Ishikawa (cell line): ENCODE measurements at regions not wholly inside any gene's neighbourhood (a gene's known extent, or its start where the extent isn't known, plus 50 kb on each side); places are given as distances from the start of the nearest gene placed in this dataset.

ENCODE experiments used
- CEBPB ChIP-seq: IDR thresholded peaks from 2 replicates; pipeline ENCODE4 v1.6.1; 2012
- CREB1 ChIP-seq: IDR thresholded peaks from 2 replicates; pipeline ENCODE4 v1.6.1; 2012; ENCODE audit warnings: low read depth
- EGR1 ChIP-seq: IDR thresholded peaks from 2 replicates; pipeline ENCODE4 v1.6.1; 2012
- EP300 ChIP-seq: IDR thresholded peaks from 2 replicates; pipeline ENCODE4 v1.6.1; 2012; ENCODE audit warnings: borderline replicate concordance
- FOXM1 ChIP-seq: IDR thresholded peaks from 2 replicates; pipeline ENCODE4 v1.6.1; 2012; ENCODE audit warnings: low read depth, borderline replicate concordance
- NFIC ChIP-seq: IDR thresholded peaks from 2 replicates; pipeline ENCODE4 v1.6.1; 2012
- RAD21 ChIP-seq: IDR thresholded peaks from 2 replicates; pipeline ENCODE4 v1.6.1; 2012; ENCODE audit warnings: low read depth
- REST ChIP-seq: IDR thresholded peaks from 2 replicates; pipeline ENCODE4 v1.6.1; 2012; ENCODE audit warnings: low read depth, mild to moderate bottlenecking
- TAF1 ChIP-seq: IDR thresholded peaks from 2 replicates; pipeline ENCODE4 v1.6.1; 2012; ENCODE audit warnings: low read depth, mild to moderate bottlenecking
- TCF12 ChIP-seq: IDR thresholded peaks from 2 replicates; pipeline ENCODE4 v1.6.1; 2012; ENCODE audit warnings: low read depth
- TEAD4 ChIP-seq: IDR thresholded peaks from 2 replicates; pipeline ENCODE4 v1.6.1; 2012
- YY1 ChIP-seq: IDR thresholded peaks from 2 replicates; pipeline ENCODE4 v1.6.1; 2012; ENCODE audit warnings: low read depth
- ZBTB7A ChIP-seq: IDR thresholded peaks from 2 replicates; pipeline ENCODE4 v1.6.1; 2012; ENCODE audit warnings: low read depth
- TF ChIP-seq, protein P1 (sequence below): IDR thresholded peaks from 2 replicates; pipeline ENCODE4 v1.6.1; 2012
- TF ChIP-seq, protein P2 (sequence below): IDR thresholded peaks from 2 replicates; pipeline ENCODE4 v1.6.1; 2012

DNA sequence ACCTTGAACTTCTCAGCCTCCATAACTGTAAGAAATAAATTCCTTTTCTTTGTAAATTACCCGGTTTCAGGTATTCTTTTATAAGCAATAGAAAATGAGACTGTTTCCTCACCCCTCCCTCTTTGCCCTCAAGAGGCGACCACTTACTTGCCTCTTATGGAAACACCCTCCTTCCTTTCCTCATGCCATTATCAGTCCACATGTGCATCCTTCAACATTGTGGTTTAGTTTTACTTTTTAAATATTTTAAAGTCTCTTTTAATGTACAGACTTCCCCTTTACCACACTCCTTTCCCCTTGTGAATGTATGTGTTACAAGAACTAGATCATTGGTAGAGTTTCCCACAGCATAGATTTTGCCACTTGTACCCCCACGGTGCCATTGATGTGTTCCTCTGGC is 202.4 kb upstream of the SIX2 start:
- TF ChIP-seq EP300 = no peak
- no peak for TF ChIP-seq RAD21
- no peak for TF ChIP-seq FOXM1
- TF ChIP-seq YY1 = no peak

- no peak for TF ChIP-seq TAF1
- TF ChIP-seq, protein P1, sequence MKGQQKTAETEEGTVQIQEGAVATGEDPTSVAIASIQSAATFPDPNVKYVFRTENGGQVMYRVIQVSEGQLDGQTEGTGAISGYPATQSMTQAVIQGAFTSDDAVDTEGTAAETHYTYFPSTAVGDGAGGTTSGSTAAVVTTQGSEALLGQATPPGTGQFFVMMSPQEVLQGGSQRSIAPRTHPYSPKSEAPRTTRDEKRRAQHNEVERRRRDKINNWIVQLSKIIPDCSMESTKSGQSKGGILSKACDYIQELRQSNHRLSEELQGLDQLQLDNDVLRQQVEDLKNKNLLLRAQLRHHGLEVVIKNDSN = peak; percentile 80
These were observed 201.4 kb upstream of the SIX2 start for GRCh38 chr2:45210462-45211195.

GRCh38 chr2:45209875-45210274 is 200.6 kb upstream of the SIX2 start:
- TF ChIP-seq EGR1 (no peak), RAD21 (no peak), YY1 (no peak), CREB1 (no peak), TCF12 (no peak), CEBPB (no peak), FOXM1 (no peak), TAF1 (no peak), EP300 (no peak), NFIC (no peak), REST (no peak), TEAD4 (no peak), ZBTB7A (no peak)
- TF ChIP-seq, protein P2, sequence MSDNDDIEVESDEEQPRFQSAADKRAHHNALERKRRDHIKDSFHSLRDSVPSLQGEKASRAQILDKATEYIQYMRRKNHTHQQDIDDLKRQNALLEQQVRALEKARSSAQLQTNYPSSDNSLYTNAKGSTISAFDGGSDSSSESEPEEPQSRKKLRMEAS = no peak
- TF ChIP-seq, protein P1 = no peak

GRCh38 chr2:45209302-45209701 is 200.1 kb upstream of the SIX2 start:
- TF ChIP-seq, protein P2 = no peak
- TF ChIP-seq REST (no peak), CREB1 (no peak), NFIC (no peak), TEAD4 (no peak), TCF12 (no peak), YY1 (no peak), TAF1 (no peak), EP300 (no peak), FOXM1 (no peak)
- TF ChIP-seq, protein P1 = no peak

GRCh38 chr2:45207101-45207500 is 197.8 kb upstream of the SIX2 start:
- TF ChIP-seq TAF1 (no peak), TCF12 (no peak), CREB1 (no peak), RAD21 (no peak), EP300 (no peak), ZBTB7A (no peak), YY1 (no peak), EGR1 (no peak), CEBPB (no peak), REST (no peak), NFIC (no peak)
- TF ChIP-seq, protein P2 = no peak
